GM21390 (cell line): ENCODE measurements at regions not wholly inside any gene's neighbourhood (a gene's known extent, or its start where the extent isn't known, plus 50 kb on each side); places are given as distances from the start of the nearest gene placed in this dataset.

Experiments used
- ATAC-seq: cut with Tn5 transposase; IDR thresholded peaks from one replicate; pipeline ENCODE4 v1.9.1; 2021; ENCODE audit not compliant: unreplicated experiment

GRCh38 chr9:78596346-78596745 lies 299.4 kb downstream of the PSAT1 start:
- ATAC-seq: no peak

GRCh38 chr9:78598120-78598519 lies 301.2 kb downstream of the PSAT1 start:
- ATAC-seq: no peak

GRCh38 chr9:78599926-78600325 lies 303.0 kb downstream of the PSAT1 start:
- no peak for ATAC-seq

- no peak for ATAC-seq
Observed at GRCh38 chr9:78601957-78602565, 305.1 kb downstream of the PSAT1 start.

GRCh38 chr9:78605041-78606000 lies 308.4 kb downstream of the PSAT1 start:
- no peak for ATAC-seq

- ATAC-seq: no peak
Observed at GRCh38 chr9:78606001-78606379, 309.1 kb downstream of the PSAT1 start.

GRCh38 chr9:78607853-78608252 lies 310.9 kb downstream of the PSAT1 start:
- no peak for ATAC-seq

- no peak for ATAC-seq
Observed at GRCh38 chr9:78609450-78609849, 312.5 kb downstream of the PSAT1 start.

GRCh38 chr9:78612091-78612490 lies 315.2 kb downstream of the PSAT1 start:
- ATAC-seq: no peak

- ATAC-seq: no peak
Observed at GRCh38 chr9:78613006-78613405, 316.1 kb downstream of the PSAT1 start.

- ATAC-seq: no peak
Observed at GRCh38 chr9:78614892-78615291, 318.0 kb downstream of the PSAT1 start.

- ATAC-seq: no peak
Observed at GRCh38 chr9:78615372-78615771, 318.4 kb downstream of the PSAT1 start.

- no peak for ATAC-seq
Observed at GRCh38 chr9:78618735-78619134, 321.8 kb downstream of the PSAT1 start.

- no peak for ATAC-seq
Observed at GRCh38 chr9:78620303-78620702, 323.4 kb downstream of the PSAT1 start.

GRCh38 chr9:78620764-78621163 lies 323.8 kb downstream of the PSAT1 start:
- ATAC-seq: no peak

GRCh38 chr9:78622126-78622525 lies 325.2 kb downstream of the PSAT1 start:
- ATAC-seq: no peak

- no peak for ATAC-seq
Observed at GRCh38 chr9:78626971-78627370, 330.0 kb downstream of the PSAT1 start.

- no peak for ATAC-seq
Observed at GRCh38 chr9:78630966-78631365, 334.0 kb downstream of the PSAT1 start.

- no peak for ATAC-seq
Observed at GRCh38 chr9:78640728-78641127, 343.8 kb downstream of the PSAT1 start.

- ATAC-seq: no peak
Observed at GRCh38 chr9:78644359-78644758, 347.4 kb downstream of the PSAT1 start.

GRCh38 chr9:78654324-78654723 lies 357.4 kb downstream of the PSAT1 start:
- no peak for ATAC-seq

- no peak for ATAC-seq
Observed at GRCh38 chr9:78663369-78663768, 366.4 kb downstream of the PSAT1 start.
